GM12864 (cell line): ENCODE measurements at regions not wholly inside any gene's neighbourhood (a gene's known extent, or its start where the extent isn't known, plus 50 kb on each side); places are given as distances from the start of the nearest gene placed in this dataset.

Experiments used
- DNase-seq: peaks from one replicate; pipeline ENCODE4 v3.0.0-alpha.2; 2011; ENCODE audit warnings: low read depth
- H3K4me3 ChIP-seq: 2 replicates; pipeline ENCODE4 v1.5.1; 2011; ENCODE audit warnings: mild to moderate bottlenecking, low read depth, low read length, control low read depth
- CTCF ChIP-seq: IDR thresholded peaks from 2 replicates; pipeline ENCODE4 v1.5.1; 2011; ENCODE audit warnings: low read depth, mild to moderate bottlenecking, moderate library complexity, low read length, control low read depth, inconsistent platforms; ENCODE audit errors: missing control alignments

- TF ChIP-seq CTCF: no peak
- H3K4me3 ChIP-seq: no peak overlapping the region
- no peak for DNase-seq
Measured at GRCh38 chr5:2991884-2992283, 240.4 kb upstream of the IRX2 start.

GRCh38 chr5:2989517-2989916 is 238.0 kb upstream of the IRX2 start:
- no peak for TF ChIP-seq CTCF
- H3K4me3 ChIP-seq: no peak overlapping the region
- no peak for DNase-seq

GRCh38 chr5:2986301-2986700 is 234.8 kb upstream of the IRX2 start:
- no peak for TF ChIP-seq CTCF
- no peak for DNase-seq
- H3K4me3 ChIP-seq: no peak overlapping the region

GRCh38 chr5:2985718-2986117 is 234.2 kb upstream of the IRX2 start:
- DNase-seq: no peak
- H3K4me3 ChIP-seq: no peak overlapping the region
- no peak for TF ChIP-seq CTCF

- DNase-seq: no peak
- no peak for TF ChIP-seq CTCF
- H3K4me3 ChIP-seq: no peak overlapping the region
Measured at GRCh38 chr5:2983583-2984300, 232.3 kb upstream of the IRX2 start.

GRCh38 chr5:2981652-2982051 is 230.2 kb upstream of the IRX2 start:
- no peak overlapping the region for H3K4me3 ChIP-seq
- DNase-seq: no peak
- no peak for TF ChIP-seq CTCF

GRCh38 chr5:2981035-2981434 is 229.6 kb upstream of the IRX2 start:
- H3K4me3 ChIP-seq: no peak overlapping the region
- no peak for DNase-seq
- TF ChIP-seq CTCF: no peak
